ENCODE measurements at regions not wholly inside any gene's neighbourhood (a gene's known extent, or its start where the extent isn't known, plus 50 kb on each side); places are given as distances from the start of the nearest gene placed in this dataset.

DNA sequence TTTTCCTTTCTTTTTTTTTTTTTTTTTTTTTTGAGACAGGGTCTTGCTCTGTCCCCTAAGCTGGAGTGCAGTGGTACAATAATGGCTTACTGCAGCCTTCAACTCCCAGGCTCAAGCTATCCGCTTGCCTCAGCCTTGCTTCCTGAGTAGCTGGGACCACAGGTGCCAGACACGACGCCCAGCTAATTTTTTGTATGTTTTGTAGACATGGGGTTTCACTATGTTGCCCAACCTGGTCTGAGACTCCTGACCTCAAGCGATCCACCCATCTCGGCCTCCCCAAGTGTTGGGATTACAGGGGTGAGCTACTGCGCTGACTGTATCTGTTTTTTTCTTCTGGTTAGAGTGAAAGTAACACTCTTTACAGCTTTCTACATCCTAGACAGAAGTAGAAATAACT, 167.9 kb upstream of the FOXN2 start:
- TF ChIP-seq CTCF (IDR thresholded peaks at IDR 0.05; ENCODE audit: borderline replicate concordance, insufficient read depth, low read depth, low read length) = no peak
- no peak overlapping the region for H3K4me3 ChIP-seq (ENCODE audit: low read depth, low read length)

GRCh38 chr2:48147719-48148118, 166.8 kb upstream of the FOXN2 start:
- no peak for TF ChIP-seq CTCF (IDR thresholded peaks at IDR 0.05; ENCODE audit: borderline replicate concordance, insufficient read depth, low read depth, low read length)
- H3K4me3 ChIP-seq (ENCODE audit: low read depth, low read length) = no peak overlapping the region

DNA sequence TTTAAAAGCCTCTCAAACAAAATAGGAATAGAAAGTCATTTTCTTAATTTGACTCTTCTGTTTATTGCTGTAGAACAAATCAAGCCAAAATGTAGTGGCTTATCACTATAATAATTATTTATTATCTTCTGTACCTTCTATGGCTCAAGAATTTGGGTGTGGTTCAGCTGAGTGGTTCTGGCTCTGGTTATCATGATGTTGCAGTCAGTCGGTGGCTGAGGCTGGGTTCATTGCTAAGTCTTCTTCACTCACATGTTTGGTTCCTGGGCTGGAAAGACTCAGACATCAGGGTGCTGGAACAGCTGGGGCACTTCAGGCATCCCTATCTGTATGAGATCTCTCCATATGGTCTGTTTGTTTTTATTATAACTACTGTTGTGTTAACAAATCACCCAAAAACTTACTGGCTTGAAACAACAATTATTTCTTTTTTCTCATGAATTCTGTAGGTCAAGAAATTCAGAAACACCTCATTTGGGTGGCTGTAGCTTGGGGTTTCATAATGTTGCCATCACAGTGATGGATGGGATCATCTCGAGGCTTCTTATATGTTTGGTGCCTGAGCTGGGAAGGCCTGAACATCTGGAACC, 165.5 kb upstream of the FOXN2 start:
- H3K4me3 ChIP-seq (ENCODE audit: low read depth, low read length) = no peak overlapping the region
- TF ChIP-seq CTCF (IDR thresholded peaks at IDR 0.05; ENCODE audit: borderline replicate concordance, insufficient read depth, low read depth, low read length) = no peak

DNA sequence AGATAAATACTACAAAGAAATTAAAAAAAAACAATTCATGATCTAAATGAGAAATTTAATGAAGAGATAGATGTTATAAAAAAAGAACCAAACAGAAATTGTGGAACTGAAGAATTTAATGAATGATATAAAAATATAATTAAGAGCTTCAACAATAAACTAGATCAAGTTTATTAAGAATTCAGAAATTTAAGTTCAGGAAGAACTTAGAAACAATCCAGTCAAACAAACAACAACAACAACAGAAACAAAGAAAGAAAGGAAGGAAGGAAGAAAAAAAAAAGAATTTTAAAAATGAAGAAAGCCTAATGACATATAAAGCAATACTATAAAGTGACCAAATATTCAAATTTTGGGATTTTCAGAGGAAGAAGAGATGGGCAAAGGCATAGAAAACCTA, 157.3 kb upstream of the FOXN2 start:
- TF ChIP-seq CTCF (IDR thresholded peaks at IDR 0.05; ENCODE audit: borderline replicate concordance, insufficient read depth, low read depth, low read length) = no peak
- H3K4me3 ChIP-seq (ENCODE audit: low read depth, low read length) = no peak overlapping the region

DNA sequence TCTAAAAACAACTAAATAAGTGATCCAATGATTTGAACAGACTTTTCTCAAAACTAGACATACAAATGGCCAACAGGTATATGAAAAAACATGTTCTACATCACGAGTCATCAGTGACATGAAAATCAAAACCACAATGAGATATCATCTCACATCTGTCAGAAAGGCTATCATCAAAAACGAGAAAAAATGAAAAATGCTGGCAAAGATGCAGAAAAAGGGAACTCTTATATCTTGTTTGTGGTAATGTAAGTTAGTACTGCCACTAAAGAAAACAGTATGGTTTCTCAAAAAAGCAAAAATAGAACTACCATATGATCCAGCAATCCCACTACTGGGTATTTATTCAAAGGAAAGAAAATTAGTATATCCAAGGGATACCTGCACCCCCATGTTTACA, 152.9 kb upstream of the FOXN2 start:
- no peak for TF ChIP-seq CTCF (IDR thresholded peaks at IDR 0.05; ENCODE audit: borderline replicate concordance, insufficient read depth, low read depth, low read length)
- no peak overlapping the region for H3K4me3 ChIP-seq (ENCODE audit: low read depth, low read length)

DNA sequence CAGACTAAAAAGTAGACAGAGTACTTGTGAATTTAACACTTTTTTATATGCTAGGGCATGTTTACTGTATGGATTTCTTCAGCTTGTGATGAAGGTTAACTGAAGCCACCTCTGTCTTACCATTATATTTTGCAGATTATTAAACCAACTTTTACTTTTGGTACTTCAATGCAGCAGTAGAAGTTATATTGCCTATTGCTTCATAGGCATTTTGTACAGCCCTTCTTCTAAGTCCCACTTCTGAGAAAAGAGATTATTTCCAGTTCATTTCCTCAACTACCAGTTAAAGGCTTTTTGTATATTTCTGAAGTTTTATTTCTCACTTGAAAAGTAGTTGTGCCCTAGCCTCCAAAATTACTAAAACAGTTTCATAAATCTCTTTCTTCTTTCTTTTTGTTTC, 151.7 kb upstream of the FOXN2 start:
- H3K4me3 ChIP-seq (ENCODE audit: low read depth, low read length) = no peak overlapping the region
- TF ChIP-seq CTCF (IDR thresholded peaks at IDR 0.05; ENCODE audit: borderline replicate concordance, insufficient read depth, low read depth, low read length) = no peak

DNA sequence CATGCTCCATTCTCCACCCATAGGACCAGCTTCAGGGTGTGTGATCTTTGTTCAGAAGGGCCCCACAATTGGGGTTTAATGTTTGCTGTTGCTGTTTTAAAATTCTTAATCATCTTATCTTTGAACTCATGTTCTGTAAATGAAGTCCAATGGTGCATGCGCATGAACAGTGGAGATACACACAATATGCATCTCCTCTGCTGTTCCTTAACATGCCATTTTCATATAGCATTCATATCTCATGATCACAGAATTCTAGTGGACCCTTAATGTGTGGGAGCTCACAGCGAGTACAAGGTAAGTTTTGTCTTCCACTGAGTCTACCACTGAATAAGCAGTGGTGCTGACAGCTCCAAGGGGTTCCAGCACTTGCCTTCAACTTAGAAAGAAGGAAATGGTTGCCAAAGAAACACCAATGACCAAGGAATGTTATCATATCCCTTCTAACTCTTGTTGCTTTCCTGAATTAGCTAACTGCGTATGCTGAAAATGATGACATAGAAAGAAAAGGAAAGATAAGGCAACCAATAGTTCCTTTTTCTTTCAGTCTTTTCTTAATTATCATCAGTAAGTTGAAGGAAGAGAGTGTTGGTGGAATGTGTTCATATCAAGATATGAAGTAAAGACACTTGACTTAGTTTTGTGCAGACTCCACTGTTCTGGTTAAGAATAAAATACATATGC, 149.3 kb upstream of the FOXN2 start:
- H3K4me3 ChIP-seq (ENCODE audit: low read depth, low read length) = no peak overlapping the region
- no peak for TF ChIP-seq CTCF (IDR thresholded peaks at IDR 0.05; ENCODE audit: borderline replicate concordance, insufficient read depth, low read depth, low read length)
